Fibroblast of lung (primary cell): ENCODE measurements at regions not wholly inside any gene's neighbourhood (a gene's known extent, or its start where the extent isn't known, plus 50 kb on each side); places are given as distances from the start of the nearest gene placed in this dataset.

ENCODE experiments used
- DNase-seq, 2 donors: peaks; one replicate each; pipeline versions ENCODE4 v3.0.0 to v3.0.0-alpha.2; 2010; ENCODE audit warnings: low read depth in 2 of 2
- H2AFZ ChIP-seq: 2 replicates; pipeline ENCODE4 v1.5.1; 2012; ENCODE audit warnings: low read length, control low read depth, inconsistent platforms
- H3K27ac ChIP-seq: 2 replicates; pipeline ENCODE4 v1.5.1; 2011; ENCODE audit warnings: low read length, control low read depth; ENCODE audit not compliant: insufficient read depth
- H3K27me3 ChIP-seq: 2 replicates; pipeline ENCODE4 v1.5.1; 2011; ENCODE audit warnings: mild to moderate bottlenecking, low read length; ENCODE audit not compliant: control insufficient read depth, insufficient read depth
- H3K36me3 ChIP-seq: 2 replicates; pipeline ENCODE4 v1.5.1; 2011; ENCODE audit warnings: low read length; ENCODE audit not compliant: control insufficient read depth, insufficient read depth
- H3K4me1 ChIP-seq: 2 replicates; pipeline ENCODE4 v1.5.1; 2011; ENCODE audit warnings: low read length; ENCODE audit not compliant: control insufficient read depth, insufficient read depth; ENCODE audit errors: extremely low read depth
- H3K4me2 ChIP-seq: 2 replicates; pipeline ENCODE4 v1.5.1; 2011; ENCODE audit warnings: low read length, control low read depth; ENCODE audit not compliant: insufficient read depth; ENCODE audit errors: extremely low read depth
- H3K4me3 ChIP-seq, 4 experiments: fragments of 200-600 bp in 1 of 4; sonication (generic) in 1 of 4; replicated peaks in 1 of 4; 2 replicates each; pipeline ENCODE4 v1.5.1; 2011 to 2016; ENCODE audit warnings: low read length in 4 of 4, low read depth in 3 of 4, mild to moderate bottlenecking in 3 of 4, control low read depth in 2 of 4, inconsistent platforms in 1 of 4, mixed read lengths in 1 of 4; ENCODE audit not compliant: insufficient read depth in 1 of 4; ENCODE audit errors: control extremely low read depth in 1 of 4
- H3K79me2 ChIP-seq: 2 replicates; pipeline ENCODE4 v1.5.1; 2012; ENCODE audit warnings: mild to moderate bottlenecking, low read length, inconsistent platforms; ENCODE audit not compliant: control insufficient read depth, insufficient read depth
- H3K9ac ChIP-seq: 2 replicates; pipeline ENCODE4 v1.5.1; 2011; ENCODE audit warnings: mild to moderate bottlenecking, low read length, control low read depth; ENCODE audit not compliant: insufficient read depth
- H3K9me3 ChIP-seq: 2 replicates; pipeline ENCODE4 v1.5.1; 2012; ENCODE audit warnings: low read depth, low read length; ENCODE audit not compliant: control insufficient read depth, insufficient read depth
- H4K20me1 ChIP-seq: 2 replicates; pipeline ENCODE4 v1.5.1; 2011; ENCODE audit warnings: low read length; ENCODE audit not compliant: control insufficient read depth, insufficient read depth; ENCODE audit errors: extremely low read depth
- CTCF ChIP-seq, 2 donors: IDR thresholded peaks in 1 of 2; conservative IDR thresholded peaks in 1 of 2; 1 replicate in 1 of 2; 2 replicates in 1 of 2; pipeline ENCODE4 v1.5.1; 2011 to 2012; ENCODE audit warnings: low read length in 2 of 2, control low read depth in 1 of 2, inconsistent platforms in 1 of 2, low read depth in 1 of 2, mild to moderate bottlenecking in 1 of 2
- EZH2 ChIP-seq: IDR thresholded peaks from 2 replicates; pipeline ENCODE4 v1.5.1; 2012; ENCODE audit warnings: low read length, control low read depth, mild to moderate bottlenecking; ENCODE audit errors: missing control alignments

- H3K27me3 ChIP-seq: no peaks in the 10 kb centered on the region
- DNase-seq: no peak
Observed at GRCh38 chr7:155178096-155178495, 108.0 kb downstream of the HTR5A start.

GRCh38 chr7:155181768-155182167 lies 111.6 kb downstream of the HTR5A start:
- Histone ChIP-seq H3K9ac (no peak overlapping the region), H3K27ac (no peak overlapping the region), H3K4me3 (no peak overlapping the region), H3K4me1 (no peaks in the 10 kb centered on the region), H3K79me2 (no peaks in the 10 kb centered on the region), H3K9me3 (no peaks in the 10 kb centered on the region), H3K36me3 (no peaks in the 10 kb centered on the region), H3K27me3 (no peaks in the 10 kb centered on the region), H4K20me1 (no peaks in the 10 kb centered on the region), H3K4me2 (no peak overlapping the region), H2AFZ (no peak overlapping the region)
- DNase-seq: no peak
- no peak for TF ChIP-seq CTCF (conservative IDR thresholded peaks at IDR 0.05 in 1 of 2, IDR thresholded peaks at IDR 0.05 in 1 of 2; ENCODE audit: low read depth in 1 of 2, low read length in 2 of 2)
- no peak for TF ChIP-seq EZH2

More at GRCh38 chr7:155178096-155178495, 108.0 kb downstream of the HTR5A start:
- no peaks in the 10 kb centered on the region for H4K20me1 ChIP-seq
- H3K27ac ChIP-seq: no peak overlapping the region
- no peak overlapping the region for H2AFZ ChIP-seq
- no peaks in the 10 kb centered on the region for H3K79me2 ChIP-seq
- no peaks in the 10 kb centered on the region for H3K9me3 ChIP-seq
- TF ChIP-seq EZH2 (no peak), CTCF (conservative IDR thresholded peaks at IDR 0.05 in 1 of 2, IDR thresholded peaks at IDR 0.05 in 1 of 2; ENCODE audit: low read depth in 1 of 2, low read length in 2 of 2) (no peak)
- H3K36me3 ChIP-seq: no peaks in the 10 kb centered on the region
- no peaks in the 10 kb centered on the region for H3K4me1 ChIP-seq
- H3K4me2 ChIP-seq: no peak overlapping the region
- H3K4me3 ChIP-seq: no peak overlapping the region
- no peak overlapping the region for H3K9ac ChIP-seq

- H3K27me3 ChIP-seq: no peaks in the 10 kb centered on the region
- no peaks in the 10 kb centered on the region for H4K20me1 ChIP-seq
Observed at GRCh38 chr7:155182406-155182970, 112.4 kb downstream of the HTR5A start.

More at GRCh38 chr7:155182406-155182970, 112.4 kb downstream of the HTR5A start:
- Histone ChIP-seq H3K9ac (no peak overlapping the region), H3K79me2 (no peaks in the 10 kb centered on the region), H3K9me3 (no peaks in the 10 kb centered on the region), H3K27ac (no peak overlapping the region), H3K4me3 (no peak overlapping the region), H3K4me1 (no peaks in the 10 kb centered on the region), H3K4me2 (no peak overlapping the region), H3K36me3 (no peaks in the 10 kb centered on the region), H2AFZ (no peak overlapping the region)
- no peak for DNase-seq
- TF ChIP-seq EZH2: no peak
- no peak for TF ChIP-seq CTCF (conservative IDR thresholded peaks at IDR 0.05 in 1 of 2, IDR thresholded peaks at IDR 0.05 in 1 of 2; ENCODE audit: low read depth in 1 of 2, low read length in 2 of 2)
